Uterus (tissue), 2 donors: ENCODE measurements at regions not wholly inside any gene's neighbourhood (a gene's known extent, or its start where the extent isn't known, plus 50 kb on each side); places are given as distances from the start of the nearest gene placed in this dataset.

Source experiments
- POLR2A ChIP-seq, 2 donors: fragments of 450-650 bp; IDR thresholded peaks; one replicate each; pipeline ENCODE4 v1.6.1; 2016; ENCODE audit warnings: antibody characterized with exemption in 2 of 2, mild to moderate bottlenecking in 1 of 2, moderate library complexity in 1 of 2
- TF ChIP-seq, protein P1 (sequence below), 4 experiments: fragments of 200-600 bp in 2 of 4; fragments of 450-650 bp in 2 of 4; sonication (generic) in 2 of 4; IDR thresholded peaks; one replicate each; pipeline ENCODE4 v1.5.1; 2016 to 2019; ENCODE audit warnings: antibody characterized with exemption in 4 of 4, mild to moderate bottlenecking in 2 of 4, moderate library complexity in 1 of 4

DNA sequence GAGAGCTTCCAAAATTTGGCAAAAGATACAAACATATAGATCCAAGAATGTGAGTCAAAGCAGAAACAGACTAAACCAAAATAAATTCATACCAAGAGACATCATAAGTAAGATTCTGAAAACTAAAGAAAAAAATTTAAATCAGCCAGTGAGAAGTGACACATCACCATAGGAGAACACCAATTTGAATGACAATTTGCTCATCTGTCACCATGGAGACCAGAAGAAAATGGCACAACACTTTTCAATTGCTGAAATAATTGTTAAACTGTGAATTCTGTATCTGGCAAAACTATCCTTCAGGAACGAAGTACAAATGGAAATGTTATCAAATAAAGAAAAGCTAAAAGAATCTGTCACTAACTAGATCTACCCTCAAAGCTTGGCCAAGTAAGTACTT, 864.3 kb downstream of the BRD1 start:
- TF ChIP-seq, protein P1, sequence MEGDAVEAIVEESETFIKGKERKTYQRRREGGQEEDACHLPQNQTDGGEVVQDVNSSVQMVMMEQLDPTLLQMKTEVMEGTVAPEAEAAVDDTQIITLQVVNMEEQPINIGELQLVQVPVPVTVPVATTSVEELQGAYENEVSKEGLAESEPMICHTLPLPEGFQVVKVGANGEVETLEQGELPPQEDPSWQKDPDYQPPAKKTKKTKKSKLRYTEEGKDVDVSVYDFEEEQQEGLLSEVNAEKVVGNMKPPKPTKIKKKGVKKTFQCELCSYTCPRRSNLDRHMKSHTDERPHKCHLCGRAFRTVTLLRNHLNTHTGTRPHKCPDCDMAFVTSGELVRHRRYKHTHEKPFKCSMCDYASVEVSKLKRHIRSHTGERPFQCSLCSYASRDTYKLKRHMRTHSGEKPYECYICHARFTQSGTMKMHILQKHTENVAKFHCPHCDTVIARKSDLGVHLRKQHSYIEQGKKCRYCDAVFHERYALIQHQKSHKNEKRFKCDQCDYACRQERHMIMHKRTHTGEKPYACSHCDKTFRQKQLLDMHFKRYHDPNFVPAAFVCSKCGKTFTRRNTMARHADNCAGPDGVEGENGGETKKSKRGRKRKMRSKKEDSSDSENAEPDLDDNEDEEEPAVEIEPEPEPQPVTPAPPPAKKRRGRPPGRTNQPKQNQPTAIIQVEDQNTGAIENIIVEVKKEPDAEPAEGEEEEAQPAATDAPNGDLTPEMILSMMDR (IDR thresholded peaks at IDR 0.05): no peak
- no peak for TF ChIP-seq POLR2A (IDR thresholded peaks at IDR 0.05)
